Pancreas (tissue), 10 donors: ENCODE measurements at regions not wholly inside any gene's neighbourhood (a gene's known extent, or its start where the extent isn't known, plus 50 kb on each side); places are given as distances from the start of the nearest gene placed in this dataset.

Source experiments
- ATAC-seq, 4 donors: fragments of 200-7000 bp; cut with Tn5 transposase; one replicate each; pipeline versions ENCODE4 v1.8.0 to v1.9.1; 2020; ENCODE audit warnings: mild to moderate bottlenecking in 4 of 4, moderate library complexity in 4 of 4
- DNase-seq, 6 donors: peaks; one replicate each; pipeline ENCODE4 v3.0.0-alpha.2; 2020
- FAIRE-seq: peaks from 2 replicates; lab custom pipeline; 2012; peaks lifted over from hg19 to GRCh38; lab: Jason Lieb, UNC
- H3K27ac ChIP-seq, 4 donors: fragments of 200-600 bp; sonication (generic); 1 replicate in 3 of 4; 2 replicates in 1 of 4; pipeline versions ENCODE4 v1.5.0 to v1.8.0; 2020
- H3K27me3 ChIP-seq, 4 donors: fragments of 200-600 bp; one replicate each; pipeline ENCODE4 v1.8.0; 2021
- H3K36me3 ChIP-seq, 3 donors: fragments of 200-600 bp; sonication (generic) in 1 of 3; one replicate each; pipeline versions ENCODE4 v1.5.0 to v1.8.0; 2020 to 2021
- H3K4me1 ChIP-seq, 3 donors: fragments of 200-600 bp; one replicate each; pipeline ENCODE4 v1.8.0; 2021
- H3K4me3 ChIP-seq, 4 donors: fragments of 200-600 bp; sonication (generic) in 2 of 4; one replicate each; pipeline versions ENCODE4 v1.5.0 to v1.8.0; 2020 to 2021
- H3K9me3 ChIP-seq, 4 donors: fragments of 200-600 bp; one replicate each; pipeline ENCODE4 v1.8.0; 2021
- WGBS, 2 donors: extraction: QIAGEN DNeasy Blood & Tissue Kit; methylation state at CpG; one replicate each; pipeline ENCODE4 v1.1.7; 2013; 5-methylcytosine and 5-hydroxymethylcytosine counted together
- intact Hi-C, 3 donors: fragments of 100-400 bp; cut with DNase I; formaldehyde crosslinking; loops; one replicate each; pipeline versions ENCODE4 v1.11.1 to v1.14.2; 2022
- TF ChIP-seq, protein P1 (sequence below), 4 donors: fragments of 200-600 bp; sonication (generic) in 3 of 4; IDR thresholded peaks; one replicate each; pipeline versions ENCODE4 v1.5.0 to v1.8.0; 2021; ENCODE audit warnings: antibody characterized with exemption in 4 of 4
- donor health status: healthy with polysubstance abuse.
- donor health status: DM: no; HTN: no; CAD: no; lungs with moderate emphysema.
- donor health status: DM: no; HTN: no; CAD: no.
- donor health status: control.
- donor health status: control.
- donor health status: Bipolar disorder and iron deficiency.
- donor health status: DM: yes; HTN: yes; CAD: no.
- donor health status: DM: no; HTN: no; CAD: no.
- donor health status: DM: no; HTN: no; CAD: no.
- donor health status: DM: yes; HTN: yes; CAD: no.

DNA sequence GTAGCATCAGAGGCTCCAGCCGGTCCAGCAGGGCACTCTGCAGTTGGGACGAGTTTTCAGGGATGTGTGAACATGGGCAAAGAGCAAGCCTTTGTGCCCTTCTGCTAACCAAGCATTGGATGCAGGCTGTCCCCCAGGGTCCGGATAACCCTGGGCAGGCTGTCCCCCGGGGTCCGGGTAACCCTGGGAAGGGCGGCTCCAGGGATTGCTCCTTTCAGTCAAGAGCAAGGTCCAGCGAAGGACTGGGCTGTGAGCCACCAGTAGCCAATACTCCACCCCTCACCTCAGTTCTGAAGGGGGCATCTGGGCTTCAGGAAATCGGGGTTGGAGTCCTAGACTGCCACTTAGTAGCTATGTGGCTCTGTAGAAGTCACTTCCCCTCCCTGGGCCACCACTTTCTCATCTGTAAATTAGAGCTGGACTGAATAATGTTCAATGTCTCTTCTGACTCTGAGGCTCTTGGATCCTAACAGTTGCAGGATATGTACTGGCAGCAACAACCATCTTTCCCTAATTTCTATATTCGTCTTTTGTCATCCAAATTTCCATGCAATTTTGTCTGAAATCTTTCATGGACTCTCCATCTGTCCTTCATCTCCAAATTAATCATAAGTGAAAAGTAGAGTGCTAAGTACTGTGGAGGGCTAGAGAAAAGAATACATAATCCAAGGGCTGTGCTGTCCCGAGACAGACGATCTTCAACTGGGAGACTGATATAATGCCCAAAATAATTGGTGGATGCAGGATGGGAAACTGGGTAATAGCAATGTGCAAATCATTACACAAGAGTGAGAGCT is 137.4 kb upstream of the NTF3 start:
- 60 to 71% methylated on average over 11 of the region's 11 CpGs for WGBS, 2 donors
- DNase-seq (no peak), ATAC-seq (no peak), FAIRE-seq (no peak)
- TF ChIP-seq, protein P1, sequence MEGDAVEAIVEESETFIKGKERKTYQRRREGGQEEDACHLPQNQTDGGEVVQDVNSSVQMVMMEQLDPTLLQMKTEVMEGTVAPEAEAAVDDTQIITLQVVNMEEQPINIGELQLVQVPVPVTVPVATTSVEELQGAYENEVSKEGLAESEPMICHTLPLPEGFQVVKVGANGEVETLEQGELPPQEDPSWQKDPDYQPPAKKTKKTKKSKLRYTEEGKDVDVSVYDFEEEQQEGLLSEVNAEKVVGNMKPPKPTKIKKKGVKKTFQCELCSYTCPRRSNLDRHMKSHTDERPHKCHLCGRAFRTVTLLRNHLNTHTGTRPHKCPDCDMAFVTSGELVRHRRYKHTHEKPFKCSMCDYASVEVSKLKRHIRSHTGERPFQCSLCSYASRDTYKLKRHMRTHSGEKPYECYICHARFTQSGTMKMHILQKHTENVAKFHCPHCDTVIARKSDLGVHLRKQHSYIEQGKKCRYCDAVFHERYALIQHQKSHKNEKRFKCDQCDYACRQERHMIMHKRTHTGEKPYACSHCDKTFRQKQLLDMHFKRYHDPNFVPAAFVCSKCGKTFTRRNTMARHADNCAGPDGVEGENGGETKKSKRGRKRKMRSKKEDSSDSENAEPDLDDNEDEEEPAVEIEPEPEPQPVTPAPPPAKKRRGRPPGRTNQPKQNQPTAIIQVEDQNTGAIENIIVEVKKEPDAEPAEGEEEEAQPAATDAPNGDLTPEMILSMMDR (IDR thresholded peaks at IDR 0.05): no peak
- no peaks in the 10 kb centered on the region for H3K27me3 ChIP-seq
- no peaks in the 10 kb centered on the region for H3K36me3 ChIP-seq
- H3K9me3 ChIP-seq: no peaks in the 10 kb centered on the region
- intact Hi-C loops: no loop called here
- H3K4me3 ChIP-seq: no peak overlapping the region
- no peaks in the 10 kb centered on the region for H3K4me1 ChIP-seq
- no peak overlapping the region for H3K27ac ChIP-seq

DNA sequence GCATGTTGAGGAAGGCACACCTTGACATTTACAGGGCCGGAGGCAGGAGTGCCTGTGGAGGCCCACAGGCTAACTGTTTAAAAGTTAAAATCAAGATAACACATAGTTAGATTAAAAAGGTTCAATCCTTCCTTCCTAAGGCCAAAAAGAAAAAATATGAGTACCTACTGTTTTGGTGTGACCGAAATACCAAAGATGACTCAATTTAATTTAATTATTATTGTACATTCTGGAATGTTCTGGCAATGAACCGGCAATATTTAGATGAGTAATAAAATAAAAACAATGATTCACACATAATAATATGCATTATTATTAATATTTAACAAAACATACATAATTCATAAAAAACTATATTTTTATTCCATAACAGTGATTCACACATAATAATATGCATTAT is 136.8 kb upstream of the NTF3 start:
- H3K36me3 ChIP-seq: no peaks in the 10 kb centered on the region
- H3K4me1 ChIP-seq: no peaks in the 10 kb centered on the region
- H3K27me3 ChIP-seq: no peaks in the 10 kb centered on the region
- H3K4me3 ChIP-seq: no peak overlapping the region
- peak; percentile 91 for FAIRE-seq
- H3K9me3 ChIP-seq: no peaks in the 10 kb centered on the region
- TF ChIP-seq, protein P1 (IDR thresholded peaks at IDR 0.05): no peak
- no peak overlapping the region for H3K27ac ChIP-seq
- ATAC-seq: no peak
- intact Hi-C loops: no loop called here
- no peak for DNase-seq
- 79 to 94% methylated on average over 3 of the region's 3 CpGs for WGBS, 2 donors

- H3K27ac ChIP-seq: no peak overlapping the region
- DNase-seq: no peak
- TF ChIP-seq, protein P1 (IDR thresholded peaks at IDR 0.05): no peak
- H3K4me1 ChIP-seq: no peaks in the 10 kb centered on the region
- no peaks in the 10 kb centered on the region for H3K9me3 ChIP-seq
- H3K36me3 ChIP-seq: no peaks in the 10 kb centered on the region
- H3K4me3 ChIP-seq: no peak overlapping the region
- no peak for ATAC-seq
- intact Hi-C loops: no loop called here
- WGBS, 2 donors: 87 to 93% methylated on average over 2 of the region's 2 CpGs
- no peak for FAIRE-seq
- no peaks in the 10 kb centered on the region for H3K27me3 ChIP-seq
These were observed 135.9 kb upstream of the NTF3 start for GRCh38 chr12:5295996-5296395.

- no peak for FAIRE-seq
- TF ChIP-seq, protein P1 (IDR thresholded peaks at IDR 0.05): no peak
- ATAC-seq: no peak
- no peak overlapping the region for H3K4me3 ChIP-seq
- H3K4me1 ChIP-seq: no peaks in the 10 kb centered on the region
- H3K27ac ChIP-seq: no peak overlapping the region
- DNase-seq: no peak
- H3K36me3 ChIP-seq: no peaks in the 10 kb centered on the region
- intact Hi-C loops: no loop called here
- H3K9me3 ChIP-seq: no peaks in the 10 kb centered on the region
- peaks cover 0 to 8% (median 0%) of the 10 kb centered on the region in 4 donors for H3K27me3 ChIP-seq
These were observed 130.4 kb upstream of the NTF3 start for GRCh38 chr12:5301539-5301938.

GRCh38 chr12:5305425-5305824 is 126.5 kb upstream of the NTF3 start:
- no peak for DNase-seq
- Histone ChIP-seq H3K27me3 (peaks cover 0 to 8% (median 0%) of the 10 kb centered on the region in 4 donors), H3K27ac (no peak overlapping the region), H3K9me3 (no peaks in the 10 kb centered on the region), H3K4me1 (no peaks in the 10 kb centered on the region), H3K36me3 (no peaks in the 10 kb centered on the region), H3K4me3 (no peak overlapping the region)
- no peak for ATAC-seq
- intact Hi-C loops: no loop called here
- FAIRE-seq: no peak
- whole genome bisulfite sequencing, 2 donors: 71 to 75% methylated on average over 7 of the region's 7 CpGs
- TF ChIP-seq, protein P1 (IDR thresholded peaks at IDR 0.05): no peak
